ENCODE measurements at regions not wholly inside any gene's neighbourhood (a gene's known extent, or its start where the extent isn't known, plus 50 kb on each side); places are given as distances from the start of the nearest gene placed in this dataset.

GRCh38 chr9:75607521-75607920, 283.0 kb upstream of the PCSK5 start:
- no peaks in the 10 kb centered on the region for H3K27me3 ChIP-seq (ENCODE audit: insufficient read depth, low read depth)
- POLR2A ChIA-PET (ENCODE audit: unreplicated experiment), result no interaction called here
- H3K4me3 ChIP-seq, result no peak overlapping the region
- no peaks in the 10 kb centered on the region for H3F3A ChIP-seq (ENCODE audit: insufficient read depth, low read depth)
- H4K20me1 ChIP-seq (ENCODE audit: insufficient read depth), result no peaks in the 10 kb centered on the region
- no peaks in the 10 kb centered on the region for H3K9me2 ChIP-seq (ENCODE audit: insufficient read depth)
- no peak for TF ChIP-seq EZH2 (IDR thresholded peaks at IDR 0.05; ENCODE audit: low read depth)
- TF ChIP-seq CTCF (conservative IDR thresholded peaks at IDR 0.05), result no peak
- H3K4me1 ChIP-seq (replicated peaks; ENCODE audit: insufficient read depth), result no peaks in the 10 kb centered on the region
- no peak overlapping the region for H3K4me2 ChIP-seq
- intact Hi-C loops (cut with micrococcal nuclease; ENCODE audit: unreplicated experiment), result no loop called here
- no peaks in the 10 kb centered on the region for H3K36me3 ChIP-seq (ENCODE audit: low read depth)
- H2AFZ ChIP-seq, result no peak overlapping the region
- no peaks in the 10 kb centered on the region for H3K79me2 ChIP-seq (ENCODE audit: low read depth)
- CTCF ChIA-PET, result no interaction called here
- H3K9me3 ChIP-seq (ENCODE audit: insufficient read depth, low read depth), result no peaks in the 10 kb centered on the region
- no peak overlapping the region for H3K27ac ChIP-seq
- BruUV-seq (replicated peaks), result no TSS peak
- no peak for DNase-seq

GRCh38 chr9:75609401-75609800, 281.1 kb upstream of the PCSK5 start:
- Histone ChIP-seq H3K9me3 (ENCODE audit: insufficient read depth, low read depth) (no peaks in the 10 kb centered on the region), H3K27me3 (ENCODE audit: insufficient read depth, low read depth) (no peaks in the 10 kb centered on the region), H4K20me1 (ENCODE audit: insufficient read depth) (no peaks in the 10 kb centered on the region), H3K36me3 (ENCODE audit: low read depth) (no peaks in the 10 kb centered on the region), H3K9me2 (ENCODE audit: insufficient read depth) (no peaks in the 10 kb centered on the region), H3K4me1 (replicated peaks; ENCODE audit: insufficient read depth) (no peaks in the 10 kb centered on the region), H3K4me3 (no peak overlapping the region), H2AFZ (no peak overlapping the region), H3K79me2 (ENCODE audit: low read depth) (no peaks in the 10 kb centered on the region), H3K27ac (no peak overlapping the region), H3F3A (ENCODE audit: insufficient read depth, low read depth) (no peaks in the 10 kb centered on the region), H3K4me2 (no peak overlapping the region)
- ChIA-PET CTCF (no interaction called here), POLR2A (ENCODE audit: unreplicated experiment) (no interaction called here)
- DNase-seq, result no peak
- TF ChIP-seq EZH2 (IDR thresholded peaks at IDR 0.05; ENCODE audit: low read depth), result no peak
- no peak for TF ChIP-seq CTCF (conservative IDR thresholded peaks at IDR 0.05)
- intact Hi-C loops (cut with micrococcal nuclease; ENCODE audit: unreplicated experiment), result loop anchor here (1.0 kb wide), 1 partner anchor 15 kb away; no protein-coding TSS in a partner anchor
- BruUV-seq (replicated peaks), result no TSS peak

GRCh38 chr9:75610246-75610645, 280.2 kb upstream of the PCSK5 start:
- BruUV-seq (replicated peaks), result no TSS peak
- no peak overlapping the region for H2AFZ ChIP-seq
- no peaks in the 10 kb centered on the region for H3K36me3 ChIP-seq (ENCODE audit: low read depth)
- peaks cover 6% of the 10 kb centered on the region; the same call in 1 of the 2 replicates for H3K4me1 ChIP-seq (replicated peaks; ENCODE audit: insufficient read depth)
- no peak overlapping the region for H3K27ac ChIP-seq
- H3K9me3 ChIP-seq (ENCODE audit: insufficient read depth, low read depth), result no peaks in the 10 kb centered on the region
- H3K79me2 ChIP-seq (ENCODE audit: low read depth), result no peaks in the 10 kb centered on the region
- H3F3A ChIP-seq (ENCODE audit: insufficient read depth, low read depth), result no peaks in the 10 kb centered on the region
- no peak overlapping the region for H3K4me3 ChIP-seq
- H3K9me2 ChIP-seq (ENCODE audit: insufficient read depth), result no peaks in the 10 kb centered on the region
- no peak overlapping the region for H3K4me2 ChIP-seq
- TF ChIP-seq EZH2 (IDR thresholded peaks at IDR 0.05; ENCODE audit: low read depth), result no peak
- no peak for TF ChIP-seq CTCF (conservative IDR thresholded peaks at IDR 0.05)
- no peak for DNase-seq
- H4K20me1 ChIP-seq (ENCODE audit: insufficient read depth), result no peaks in the 10 kb centered on the region
- intact Hi-C loops (cut with micrococcal nuclease; ENCODE audit: unreplicated experiment), result no loop called here
- ChIA-PET CTCF (no interaction called here), POLR2A (ENCODE audit: unreplicated experiment) (no interaction called here)
- no peaks in the 10 kb centered on the region for H3K27me3 ChIP-seq (ENCODE audit: insufficient read depth, low read depth)
